MM.1S (cell line): ENCODE measurements at regions not wholly inside any gene's neighbourhood (a gene's known extent, or its start where the extent isn't known, plus 50 kb on each side); places are given as distances from the start of the nearest gene placed in this dataset.

ENCODE experiments used
- DNase-seq: peaks from one replicate; pipeline ENCODE4 v3.0.0-alpha.2; 2015
- H2AFZ ChIP-seq: fragments of 300-600 bp; sonication (generic); 2 replicates; pipeline ENCODE4 v1.6.0; 2016; ENCODE audit warnings: antibody characterized with exemption, low read length
- H3F3A ChIP-seq: fragments of 300-600 bp; sonication (generic); 2 replicates; pipeline ENCODE4 v1.6.1; 2016; ENCODE audit warnings: mild to moderate bottlenecking, antibody characterized with exemption, low read length, moderate library complexity, mixed read lengths; ENCODE audit not compliant: insufficient read depth
- H3K27ac ChIP-seq: fragments of 300-600 bp; sonication (generic); 2 replicates; pipeline ENCODE4 v1.5.1; 2016; ENCODE audit warnings: mild to moderate bottlenecking, low read length
- H3K27me3 ChIP-seq: fragments of 300-600 bp; sonication (generic); replicated peaks from 2 replicates; pipeline ENCODE4 v1.6.0; 2016; ENCODE audit warnings: low read length; ENCODE audit not compliant: insufficient read depth
- H3K36me3 ChIP-seq: fragments of 300-600 bp; sonication (generic); replicated peaks from 2 replicates; pipeline ENCODE4 v1.6.1; 2016; ENCODE audit warnings: mild to moderate bottlenecking, low read length, mixed read lengths; ENCODE audit not compliant: insufficient read depth
- H3K4me1 ChIP-seq: fragments of 300-600 bp; sonication (generic); 2 replicates; pipeline ENCODE4 v1.6.1; 2016; ENCODE audit warnings: low read length, mixed read lengths
- H3K4me2 ChIP-seq: fragments of 300-600 bp; sonication (generic); 2 replicates; pipeline ENCODE4 v1.6.0; 2016; ENCODE audit warnings: low read depth, low read length
- H3K4me3 ChIP-seq: fragments of 300-600 bp; sonication (generic); 2 replicates; pipeline ENCODE4 v1.5.1; 2016; ENCODE audit warnings: low read length, mixed read lengths
- H3K79me2 ChIP-seq: fragments of 300-600 bp; sonication (generic); 2 replicates; pipeline ENCODE4 v1.6.1; 2016; ENCODE audit warnings: mixed run types, low read length, mixed read lengths
- H3K9ac ChIP-seq: fragments of 300-600 bp; sonication (generic); 2 replicates; pipeline ENCODE4 v1.6.1; 2016; ENCODE audit warnings: low read length, mixed read lengths
- H3K9me2 ChIP-seq: fragments of 300-600 bp; sonication (generic); replicated peaks from 2 replicates; pipeline ENCODE4 v1.6.1; 2016; ENCODE audit warnings: mild to moderate bottlenecking, low read length, mixed read lengths; ENCODE audit not compliant: insufficient read depth
- H3K9me3 ChIP-seq: fragments of 300-600 bp; sonication (generic); replicated peaks from 2 replicates; pipeline ENCODE4 v1.6.1; 2016; ENCODE audit warnings: mild to moderate bottlenecking, low read length, mixed read lengths; ENCODE audit not compliant: insufficient read depth
- H4K20me1 ChIP-seq: fragments of 300-600 bp; sonication (generic); 2 replicates; pipeline ENCODE4 v1.6.1; 2016; ENCODE audit warnings: mild to moderate bottlenecking, low read length, moderate library complexity, mixed read lengths; ENCODE audit not compliant: insufficient read depth
- EZH2 ChIP-seq: fragments of 300-600 bp; sonication (generic); optimal IDR thresholded peaks from 2 replicates; pipeline ENCODE3; 2017; ENCODE audit warnings: low read depth, mild to moderate bottlenecking, antibody characterized with exemption, low read length, mixed read lengths
- EZH2phosphoT487 ChIP-seq: fragments of 300-600 bp; sonication (generic); IDR thresholded peaks from 2 replicates; pipeline ENCODE4 v1.6.1; 2018; ENCODE audit warnings: antibody characterized with exemption, low read length
- TF ChIP-seq, protein P1 (sequence below): fragments of 300-600 bp; sonication (generic); IDR thresholded peaks from 2 replicates; pipeline ENCODE4 v1.5.1; 2016; ENCODE audit warnings: antibody characterized with exemption, low read length, mixed read lengths

- H3K9me2 ChIP-seq, result no peaks in the 10 kb centered on the region; the same call in 1 of the 2 replicates
- no peak for DNase-seq
- no peak overlapping the region for H2AFZ ChIP-seq
- no peaks in the 10 kb centered on the region for H3F3A ChIP-seq
- no peaks in the 10 kb centered on the region for H3K9me3 ChIP-seq
- H3K4me1 ChIP-seq, result no peaks in the 10 kb centered on the region
- H3K27ac ChIP-seq, result no peak overlapping the region
- no peak overlapping the region for H3K4me2 ChIP-seq
- H3K79me2 ChIP-seq, result no peaks in the 10 kb centered on the region
- no peak overlapping the region for H3K4me3 ChIP-seq
- TF ChIP-seq EZH2, result no peak
- TF ChIP-seq, protein P1, sequence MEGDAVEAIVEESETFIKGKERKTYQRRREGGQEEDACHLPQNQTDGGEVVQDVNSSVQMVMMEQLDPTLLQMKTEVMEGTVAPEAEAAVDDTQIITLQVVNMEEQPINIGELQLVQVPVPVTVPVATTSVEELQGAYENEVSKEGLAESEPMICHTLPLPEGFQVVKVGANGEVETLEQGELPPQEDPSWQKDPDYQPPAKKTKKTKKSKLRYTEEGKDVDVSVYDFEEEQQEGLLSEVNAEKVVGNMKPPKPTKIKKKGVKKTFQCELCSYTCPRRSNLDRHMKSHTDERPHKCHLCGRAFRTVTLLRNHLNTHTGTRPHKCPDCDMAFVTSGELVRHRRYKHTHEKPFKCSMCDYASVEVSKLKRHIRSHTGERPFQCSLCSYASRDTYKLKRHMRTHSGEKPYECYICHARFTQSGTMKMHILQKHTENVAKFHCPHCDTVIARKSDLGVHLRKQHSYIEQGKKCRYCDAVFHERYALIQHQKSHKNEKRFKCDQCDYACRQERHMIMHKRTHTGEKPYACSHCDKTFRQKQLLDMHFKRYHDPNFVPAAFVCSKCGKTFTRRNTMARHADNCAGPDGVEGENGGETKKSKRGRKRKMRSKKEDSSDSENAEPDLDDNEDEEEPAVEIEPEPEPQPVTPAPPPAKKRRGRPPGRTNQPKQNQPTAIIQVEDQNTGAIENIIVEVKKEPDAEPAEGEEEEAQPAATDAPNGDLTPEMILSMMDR, result no peak
- TF ChIP-seq EZH2phosphoT487, result no peak
- H3K27me3 ChIP-seq, result no peaks in the 10 kb centered on the region
- H3K9ac ChIP-seq, result no peak overlapping the region
- H4K20me1 ChIP-seq, result no peaks in the 10 kb centered on the region
- H3K36me3 ChIP-seq, result no peaks in the 10 kb centered on the region
Observed at GRCh38 chr7:18434171-18434570, 61.4 kb upstream of the HDAC9 start.

DNA sequence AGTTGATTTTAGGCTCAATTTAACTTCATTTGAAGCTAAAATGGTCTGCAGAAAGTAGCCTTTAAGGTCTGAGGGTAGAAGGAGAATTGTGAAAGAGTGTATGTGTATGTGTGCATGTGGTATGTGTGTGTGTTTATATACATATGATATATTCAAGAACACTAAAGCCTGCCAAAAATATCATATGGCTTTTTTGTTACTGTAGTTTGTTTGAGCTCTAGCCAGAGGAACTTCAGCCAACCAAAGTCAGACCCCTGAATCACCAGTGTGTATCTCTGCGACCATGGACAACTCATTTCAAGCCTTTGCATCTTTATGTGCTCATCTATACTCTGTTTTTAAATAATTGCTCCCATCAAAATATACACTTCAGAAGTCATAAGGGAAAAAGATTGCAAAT, 58.4 kb upstream of the HDAC9 start:
- no peak overlapping the region for H3K9ac ChIP-seq
- no peaks in the 10 kb centered on the region for H3K36me3 ChIP-seq
- no peak for TF ChIP-seq EZH2phosphoT487
- TF ChIP-seq, protein P1, result no peak
- no peak for TF ChIP-seq EZH2

GRCh38 chr7:18440934-18441333, 54.6 kb upstream of the HDAC9 start:
- no peak overlapping the region for H3K27ac ChIP-seq
- H3K9me2 ChIP-seq, result no peaks in the 10 kb centered on the region
- no peak overlapping the region for H2AFZ ChIP-seq
- H3F3A ChIP-seq, result no peaks in the 10 kb centered on the region
- TF ChIP-seq EZH2phosphoT487 (no peak), EZH2 (no peak)
- TF ChIP-seq, protein P1, result no peak
- H3K27me3 ChIP-seq, result no peaks in the 10 kb centered on the region
- no peaks in the 10 kb centered on the region for H4K20me1 ChIP-seq
- H3K4me3 ChIP-seq, result no peak overlapping the region
- no peaks in the 10 kb centered on the region for H3K36me3 ChIP-seq
- no peak overlapping the region for H3K4me2 ChIP-seq
- H3K9me3 ChIP-seq, result no peaks in the 10 kb centered on the region
- H3K79me2 ChIP-seq, result no peaks in the 10 kb centered on the region
- DNase-seq, result no peak
- no peak overlapping the region for H3K9ac ChIP-seq
- H3K4me1 ChIP-seq, result no peaks in the 10 kb centered on the region

More for the DNA sequence above, 58.4 kb upstream of the HDAC9 start:
- Histone ChIP-seq H3K27me3 (no peaks in the 10 kb centered on the region), H3K9me3 (no peaks in the 10 kb centered on the region), H3K79me2 (no peaks in the 10 kb centered on the region), H2AFZ (no peak overlapping the region), H4K20me1 (no peaks in the 10 kb centered on the region), H3K4me3 (no peak overlapping the region), H3K9me2 (no peaks in the 10 kb centered on the region; the same call in 1 of the 2 replicates), H3K4me1 (no peaks in the 10 kb centered on the region), H3F3A (no peaks in the 10 kb centered on the region), H3K4me2 (no peak overlapping the region), H3K27ac (no peak overlapping the region)
- DNase-seq, result no peak
